ENCODE measurements at regions not wholly inside any gene's neighbourhood (a gene's known extent, or its start where the extent isn't known, plus 50 kb on each side); places are given as distances from the start of the nearest gene placed in this dataset.

DNA sequence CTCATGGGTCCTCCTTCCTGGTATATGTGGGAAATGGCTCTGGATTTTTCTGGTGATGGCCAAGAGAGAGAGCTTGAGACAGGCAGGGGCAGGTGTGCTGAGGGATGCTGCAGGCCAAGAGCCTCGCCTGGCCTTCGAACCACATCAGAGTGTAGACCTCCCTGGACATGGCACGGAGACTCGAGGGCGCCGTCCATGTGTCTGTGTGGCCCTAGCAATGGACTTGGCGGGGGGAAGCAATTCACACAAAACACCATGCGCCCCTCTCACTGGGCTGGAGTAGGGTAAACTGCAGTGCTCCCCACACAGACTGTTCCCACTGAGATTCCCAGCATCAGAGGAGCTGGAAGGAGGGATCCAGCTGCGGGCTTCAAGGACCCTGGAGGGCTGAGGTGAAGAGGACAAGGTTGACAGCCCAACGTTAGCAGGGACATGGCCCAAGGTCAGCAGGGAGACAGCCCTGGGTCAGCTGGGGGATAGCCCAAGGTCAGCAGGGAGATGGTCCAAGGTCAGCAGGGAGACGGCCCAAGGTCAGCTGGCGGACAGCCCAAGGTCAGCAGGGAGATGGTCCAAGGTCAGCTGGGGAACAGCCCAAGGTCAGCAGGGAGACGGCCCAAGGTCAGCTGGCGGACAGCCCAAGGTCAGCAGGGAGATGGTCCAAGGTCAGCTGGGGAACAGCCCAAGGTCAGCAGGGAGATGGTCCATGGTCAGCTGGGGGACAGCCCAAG, 75.4 kb upstream of the HDAC4 start:
- no peak for TF ChIP-seq EZH2 (IDR thresholded peaks at IDR 0.05; ENCODE audit: low read depth, unreplicated experiment)
- TF ChIP-seq, protein P1, sequence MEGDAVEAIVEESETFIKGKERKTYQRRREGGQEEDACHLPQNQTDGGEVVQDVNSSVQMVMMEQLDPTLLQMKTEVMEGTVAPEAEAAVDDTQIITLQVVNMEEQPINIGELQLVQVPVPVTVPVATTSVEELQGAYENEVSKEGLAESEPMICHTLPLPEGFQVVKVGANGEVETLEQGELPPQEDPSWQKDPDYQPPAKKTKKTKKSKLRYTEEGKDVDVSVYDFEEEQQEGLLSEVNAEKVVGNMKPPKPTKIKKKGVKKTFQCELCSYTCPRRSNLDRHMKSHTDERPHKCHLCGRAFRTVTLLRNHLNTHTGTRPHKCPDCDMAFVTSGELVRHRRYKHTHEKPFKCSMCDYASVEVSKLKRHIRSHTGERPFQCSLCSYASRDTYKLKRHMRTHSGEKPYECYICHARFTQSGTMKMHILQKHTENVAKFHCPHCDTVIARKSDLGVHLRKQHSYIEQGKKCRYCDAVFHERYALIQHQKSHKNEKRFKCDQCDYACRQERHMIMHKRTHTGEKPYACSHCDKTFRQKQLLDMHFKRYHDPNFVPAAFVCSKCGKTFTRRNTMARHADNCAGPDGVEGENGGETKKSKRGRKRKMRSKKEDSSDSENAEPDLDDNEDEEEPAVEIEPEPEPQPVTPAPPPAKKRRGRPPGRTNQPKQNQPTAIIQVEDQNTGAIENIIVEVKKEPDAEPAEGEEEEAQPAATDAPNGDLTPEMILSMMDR (conservative IDR thresholded peaks at IDR 0.05; ENCODE audit: low read depth in 2 of 2) = no peak
